Fibroblast of the aortic adventitia (primary cell): ENCODE measurements at regions not wholly inside any gene's neighbourhood (a gene's known extent, or its start where the extent isn't known, plus 50 kb on each side); places are given as distances from the start of the nearest gene placed in this dataset.

Experiments used
- DNase-seq: peaks from one replicate; pipeline ENCODE4 v3.0.0-alpha.2; 2010; ENCODE audit warnings: low read depth
- H3K4me3 ChIP-seq: 2 replicates; pipeline ENCODE4 v1.5.1; 2011; ENCODE audit warnings: low read depth, mild to moderate bottlenecking, control low read depth, low read length, moderate library complexity
- TF ChIP-seq, protein P1 (sequence below): IDR thresholded peaks from 2 replicates; pipeline ENCODE4 v1.5.1; 2011; ENCODE audit warnings: mild to moderate bottlenecking, low read length, control low read depth, inconsistent platforms; ENCODE audit not compliant: insufficient read depth

GRCh38 chr9:95736891-95737522 lies 138.5 kb upstream of the ERCC6L2 start:
- DNase-seq = no peak
- no peak overlapping the region for H3K4me3 ChIP-seq
- TF ChIP-seq, protein P1, sequence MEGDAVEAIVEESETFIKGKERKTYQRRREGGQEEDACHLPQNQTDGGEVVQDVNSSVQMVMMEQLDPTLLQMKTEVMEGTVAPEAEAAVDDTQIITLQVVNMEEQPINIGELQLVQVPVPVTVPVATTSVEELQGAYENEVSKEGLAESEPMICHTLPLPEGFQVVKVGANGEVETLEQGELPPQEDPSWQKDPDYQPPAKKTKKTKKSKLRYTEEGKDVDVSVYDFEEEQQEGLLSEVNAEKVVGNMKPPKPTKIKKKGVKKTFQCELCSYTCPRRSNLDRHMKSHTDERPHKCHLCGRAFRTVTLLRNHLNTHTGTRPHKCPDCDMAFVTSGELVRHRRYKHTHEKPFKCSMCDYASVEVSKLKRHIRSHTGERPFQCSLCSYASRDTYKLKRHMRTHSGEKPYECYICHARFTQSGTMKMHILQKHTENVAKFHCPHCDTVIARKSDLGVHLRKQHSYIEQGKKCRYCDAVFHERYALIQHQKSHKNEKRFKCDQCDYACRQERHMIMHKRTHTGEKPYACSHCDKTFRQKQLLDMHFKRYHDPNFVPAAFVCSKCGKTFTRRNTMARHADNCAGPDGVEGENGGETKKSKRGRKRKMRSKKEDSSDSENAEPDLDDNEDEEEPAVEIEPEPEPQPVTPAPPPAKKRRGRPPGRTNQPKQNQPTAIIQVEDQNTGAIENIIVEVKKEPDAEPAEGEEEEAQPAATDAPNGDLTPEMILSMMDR = no peak

DNA sequence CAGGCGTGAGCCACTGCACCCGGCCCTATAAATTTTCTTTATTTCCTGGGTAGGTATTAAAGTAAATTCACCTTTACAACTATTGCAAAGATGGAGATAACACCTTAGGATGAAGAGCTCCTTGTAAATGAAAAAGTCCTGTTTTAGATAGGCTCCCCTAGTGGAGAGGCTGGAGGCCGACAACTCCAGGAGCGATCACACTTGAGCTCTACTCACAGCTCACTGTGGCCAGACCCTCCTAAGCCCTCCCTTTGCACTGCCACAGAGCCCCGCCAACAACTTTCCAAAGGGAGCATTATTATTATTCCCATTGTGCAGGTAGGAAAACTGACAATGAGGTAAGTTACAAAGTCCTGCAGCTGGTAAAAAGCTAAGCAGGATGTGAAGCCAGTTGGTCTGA lies 139.1 kb upstream of the ERCC6L2 start:
- no peak overlapping the region for H3K4me3 ChIP-seq
- TF ChIP-seq, protein P1 = peak; percentile 29
- no peak for DNase-seq

DNA sequence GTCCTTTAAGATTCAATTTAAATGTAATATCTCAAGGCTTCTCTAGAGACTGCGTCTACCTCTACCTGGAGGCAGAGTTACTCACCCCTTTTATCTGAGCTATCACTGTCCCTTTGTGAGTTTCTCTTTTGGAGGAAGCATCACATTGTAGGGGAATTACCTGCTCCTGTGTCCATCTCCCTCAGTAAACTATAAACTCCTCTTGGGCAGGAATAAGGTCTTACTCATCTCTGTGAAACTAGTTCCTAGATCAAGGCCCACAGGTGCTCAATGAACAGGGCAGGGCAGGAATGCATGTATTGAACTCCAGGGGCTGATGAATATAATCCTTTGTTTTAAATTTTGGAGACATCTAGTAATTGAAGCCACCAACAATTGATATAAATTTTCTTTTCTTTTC lies 139.8 kb upstream of the ERCC6L2 start:
- no peak overlapping the region for H3K4me3 ChIP-seq
- TF ChIP-seq, protein P1 = no peak
- DNase-seq = no peak

DNA sequence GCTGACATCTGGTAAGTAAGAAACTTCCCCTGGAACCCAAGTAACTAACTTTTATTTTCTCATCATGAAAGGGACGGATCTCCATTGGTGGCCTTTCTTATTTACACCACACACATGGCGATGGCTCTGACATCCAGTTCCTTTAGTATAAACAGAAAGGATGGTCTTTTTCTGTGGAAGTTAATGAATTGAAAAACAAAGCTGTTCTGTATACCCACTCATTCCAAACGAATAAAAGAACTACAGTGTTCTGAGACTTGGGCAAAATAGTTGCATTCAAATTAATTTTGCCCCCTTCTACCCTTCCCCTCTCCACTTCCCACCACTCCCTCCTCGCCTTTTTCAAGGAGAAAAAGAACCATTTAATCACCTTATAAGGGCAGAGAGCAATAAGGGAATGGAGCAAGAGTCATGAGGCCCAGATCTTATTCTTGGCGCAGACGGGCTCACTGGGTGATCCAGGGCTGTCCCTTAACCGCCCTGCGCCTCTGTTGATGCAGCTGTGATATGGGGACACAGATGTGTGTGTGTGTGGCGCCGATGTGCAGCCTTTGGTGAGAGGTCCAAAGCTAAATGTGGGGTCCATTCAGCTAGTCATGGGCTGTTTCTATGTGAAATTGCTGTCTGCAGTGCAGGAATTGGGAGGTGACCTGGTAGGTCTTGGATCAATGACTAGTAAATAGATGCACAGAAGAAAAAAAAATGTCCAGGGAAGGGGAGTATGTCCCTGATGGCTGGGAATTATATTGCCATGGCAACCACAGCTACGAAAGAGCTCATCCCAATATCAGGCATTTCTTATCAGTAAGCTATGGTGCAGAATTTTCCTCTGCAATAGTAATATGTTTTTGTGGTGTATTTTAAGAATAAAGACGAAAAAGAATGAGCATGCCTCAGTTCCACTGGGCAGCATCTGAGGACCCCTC lies 141.5 kb upstream of the ERCC6L2 start:
- DNase-seq = no peak
- TF ChIP-seq, protein P1 = no peak
- H3K4me3 ChIP-seq = no peak overlapping the region

DNA sequence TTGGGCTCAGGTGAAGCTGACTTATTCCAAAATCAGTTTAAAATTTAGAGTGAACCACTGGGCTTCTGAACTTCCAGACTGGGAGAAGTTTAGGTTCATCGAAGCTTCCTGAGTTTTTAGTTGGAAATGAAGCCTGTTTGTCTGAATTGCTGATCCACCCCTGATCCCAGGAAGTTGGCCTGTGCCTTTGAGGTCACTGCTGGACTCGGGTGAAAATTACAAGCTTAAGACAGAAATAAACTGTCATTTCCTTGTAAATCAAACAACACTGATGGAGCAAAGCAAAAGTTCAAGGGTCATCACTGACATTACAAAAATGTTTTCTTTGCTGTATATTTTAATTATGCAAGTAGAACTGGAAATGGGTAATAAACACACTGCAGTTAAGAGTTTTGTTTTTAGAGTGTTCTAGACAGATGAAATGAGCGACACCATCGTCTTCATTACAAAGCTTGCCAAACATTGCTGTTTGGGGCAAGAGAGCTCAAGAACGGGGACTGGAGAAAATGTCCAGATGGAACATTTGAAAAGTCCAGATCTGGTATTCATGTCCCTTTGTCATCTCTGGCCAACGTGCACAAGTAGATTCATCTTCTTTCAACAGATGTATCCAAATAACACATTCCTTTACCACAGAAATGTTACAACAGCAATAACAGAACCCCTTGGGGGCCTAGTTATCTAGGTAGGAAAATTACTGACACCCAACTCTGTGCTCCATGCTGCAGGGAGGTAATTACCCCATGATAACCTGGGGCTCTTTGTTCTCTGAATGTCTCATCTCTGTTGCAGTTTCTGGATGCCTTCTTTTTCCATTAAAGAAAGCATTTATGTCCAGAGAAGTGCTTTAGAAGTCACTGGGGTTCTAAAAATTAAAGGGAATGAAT lies 142.4 kb upstream of the ERCC6L2 start:
- no peak overlapping the region for H3K4me3 ChIP-seq
- TF ChIP-seq, protein P1 = no peak
- no peak for DNase-seq

- no peak for DNase-seq
- TF ChIP-seq, protein P1 = no peak
- H3K4me3 ChIP-seq = no peak overlapping the region
These were observed 143.6 kb upstream of the ERCC6L2 start for GRCh38 chr9:95731876-95732275.
